ENCODE measurements at regions not wholly inside any gene's neighbourhood (a gene's known extent, or its start where the extent isn't known, plus 50 kb on each side); places are given as distances from the start of the nearest gene placed in this dataset.
A peak's percentile ranks its signal among the peaks of the same experiment; 100 is the strongest.

DNA sequence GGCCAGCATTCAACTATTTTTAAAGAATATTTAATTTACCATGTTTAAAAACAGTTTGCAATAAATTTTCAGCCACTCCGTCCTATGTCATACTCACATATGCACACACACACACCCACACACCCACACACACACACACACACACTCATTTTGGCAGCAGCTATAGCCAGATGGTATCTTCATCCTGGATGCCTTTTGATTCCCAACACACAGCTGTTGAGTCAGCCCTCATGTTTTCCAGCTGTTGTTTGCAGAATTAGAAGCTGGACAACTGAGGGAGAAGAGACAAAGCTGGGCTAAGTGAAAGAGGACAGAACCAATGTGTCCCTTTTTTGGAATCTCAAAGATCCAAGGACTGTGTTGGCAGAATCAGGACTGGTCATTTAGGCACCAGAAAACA, 80.0 kb upstream of the EGLN3 start:
- Mint-ChIP-seq H3K27me3 (ENCODE audit: insufficient read depth, low read depth) (peaks cover 2% of the 10 kb centered on the region), H3K27ac (no peak overlapping the region), H3K4me3 (no peak overlapping the region), H3K36me3 (no peaks in the 10 kb centered on the region), H3K4me1 (peaks cover 9% of the 10 kb centered on the region), H3K9me3 (peaks cover 2% of the 10 kb centered on the region)
- no peak for DNase-seq (ENCODE audit: low spot score)
- H3K9ac ChIP-seq, result no peak overlapping the region
- no peaks in the 10 kb centered on the region for H3K9me3 ChIP-seq (ENCODE audit: low read depth)
- H3K4me3 ChIP-seq, result no peak overlapping the region
- H3K79me2 ChIP-seq (ENCODE audit: low read depth), result no peaks in the 10 kb centered on the region
- H4K20me1 ChIP-seq (ENCODE audit: low read depth), result no peaks in the 10 kb centered on the region
- H3K36me3 ChIP-seq, result no peaks in the 10 kb centered on the region
- H3K27me3 ChIP-seq, result no peaks in the 10 kb centered on the region
- H3K27ac ChIP-seq, result no peak overlapping the region
- peaks cover 19% of the 10 kb centered on the region for H3K4me1 ChIP-seq
- peaks cover 10% of the 10 kb centered on the region for H3F3A ChIP-seq (ENCODE audit: low read depth)
- TF ChIP-seq EZH2phosphoT487 (IDR thresholded peaks at IDR 0.05), result no peak
- TF ChIP-seq CTCF (IDR thresholded peaks at IDR 0.05), result no peak
- no peak for TF ChIP-seq EZH2 (IDR thresholded peaks at IDR 0.05)
- H2AFZ ChIP-seq (replicated peaks), result no peak overlapping the region
- H3K4me2 ChIP-seq, result no peak overlapping the region

DNA sequence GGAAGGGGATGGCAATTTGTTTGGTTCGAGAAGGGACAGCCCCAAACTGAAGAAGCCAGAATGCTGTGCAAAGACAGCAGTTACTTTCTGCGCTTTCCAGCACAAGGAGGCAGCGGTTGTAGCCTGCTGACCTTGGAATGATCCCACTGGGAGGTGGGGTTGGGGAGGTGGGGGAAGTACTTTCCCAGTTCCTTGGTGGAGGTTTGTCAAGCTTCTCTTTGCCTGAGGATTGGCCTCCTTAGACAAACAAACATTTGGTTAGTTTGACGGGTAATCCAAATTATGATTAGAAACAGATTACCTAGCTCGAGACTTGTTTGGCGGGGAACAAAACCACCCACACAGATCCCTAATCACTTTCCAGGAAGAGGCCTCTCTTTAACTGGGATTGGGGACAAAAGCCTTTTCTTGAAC, 79.1 kb upstream of the EGLN3 start:
- Histone ChIP-seq H3K79me2 (ENCODE audit: low read depth) (no peaks in the 10 kb centered on the region), H3K9ac (no peak overlapping the region), H3K27me3 (no peaks in the 10 kb centered on the region), H3K4me1 (peaks cover 19% of the 10 kb centered on the region), H2AFZ (replicated peaks) (no peak overlapping the region), H4K20me1 (ENCODE audit: low read depth) (no peaks in the 10 kb centered on the region), H3K4me2 (peak overlapping the region; percentile 32), H3K27ac (no peak overlapping the region), H3K9me3 (ENCODE audit: low read depth) (no peaks in the 10 kb centered on the region), H3F3A (ENCODE audit: low read depth) (peaks cover 10% of the 10 kb centered on the region), H3K36me3 (no peaks in the 10 kb centered on the region), H3K4me3 (no peak overlapping the region)
- Mint-ChIP-seq H3K36me3 (no peaks in the 10 kb centered on the region), H3K4me3 (no peak overlapping the region), H3K4me1 (peaks cover 9% of the 10 kb centered on the region), H3K27me3 (ENCODE audit: insufficient read depth, low read depth) (peaks cover 2% of the 10 kb centered on the region), H3K9me3 (peaks cover 2% of the 10 kb centered on the region), H3K27ac (no peak overlapping the region)
- TF ChIP-seq EZH2 (IDR thresholded peaks at IDR 0.05), result no peak
- TF ChIP-seq EZH2phosphoT487 (IDR thresholded peaks at IDR 0.05), result no peak
- no peak for TF ChIP-seq CTCF (IDR thresholded peaks at IDR 0.05)
- peak; percentile 18 for DNase-seq (ENCODE audit: low spot score)

- DNase-seq (ENCODE audit: low spot score), result no peak
- TF ChIP-seq EZH2 (IDR thresholded peaks at IDR 0.05) (no peak), EZH2phosphoT487 (IDR thresholded peaks at IDR 0.05) (no peak)
- Mint-ChIP-seq H3K36me3 (no peaks in the 10 kb centered on the region), H3K27me3 (ENCODE audit: insufficient read depth, low read depth) (peaks cover 2% of the 10 kb centered on the region), H3K4me1 (peaks cover 15% of the 10 kb centered on the region), H3K4me3 (no peak overlapping the region), H3K9me3 (peaks cover 2% of the 10 kb centered on the region), H3K27ac (no peak overlapping the region)
- H3K9me3 ChIP-seq (ENCODE audit: low read depth), result no peaks in the 10 kb centered on the region
- no peak overlapping the region for H2AFZ ChIP-seq (replicated peaks)
- H3K79me2 ChIP-seq (ENCODE audit: low read depth), result no peaks in the 10 kb centered on the region
- H4K20me1 ChIP-seq (ENCODE audit: low read depth), result no peaks in the 10 kb centered on the region
- no peak overlapping the region for H3K4me2 ChIP-seq
- no peak overlapping the region for H3K9ac ChIP-seq
- no peak overlapping the region for H3K4me3 ChIP-seq
- H3F3A ChIP-seq (ENCODE audit: low read depth), result peaks cover 10% of the 10 kb centered on the region
- H3K27me3 ChIP-seq, result no peaks in the 10 kb centered on the region
- H3K36me3 ChIP-seq, result no peaks in the 10 kb centered on the region
- H3K27ac ChIP-seq, result no peak overlapping the region
- H3K4me1 ChIP-seq, result peaks cover 13% of the 10 kb centered on the region
These were observed 77.2 kb upstream of the EGLN3 start for GRCh38 chr14:34027990-34028495.

- Mint-ChIP-seq H3K4me3 (no peak overlapping the region), H3K27me3 (ENCODE audit: insufficient read depth, low read depth) (peaks cover 2% of the 10 kb centered on the region), H3K36me3 (no peaks in the 10 kb centered on the region), H3K27ac (no peak overlapping the region), H3K4me1 (peaks cover 15% of the 10 kb centered on the region), H3K9me3 (peaks cover 2% of the 10 kb centered on the region)
- TF ChIP-seq EZH2phosphoT487 (IDR thresholded peaks at IDR 0.05) (no peak), CTCF (IDR thresholded peaks at IDR 0.05) (no peak), EZH2 (IDR thresholded peaks at IDR 0.05) (no peak)
- no peak overlapping the region for H3K9ac ChIP-seq
- H3K79me2 ChIP-seq (ENCODE audit: low read depth), result no peaks in the 10 kb centered on the region
- H3K4me2 ChIP-seq, result no peak overlapping the region
- H3K27ac ChIP-seq, result no peak overlapping the region
- H2AFZ ChIP-seq (replicated peaks), result no peak overlapping the region
- H3K4me1 ChIP-seq, result peaks cover 13% of the 10 kb centered on the region
- no peaks in the 10 kb centered on the region for H3K9me3 ChIP-seq (ENCODE audit: low read depth)
- no peaks in the 10 kb centered on the region for H3K27me3 ChIP-seq
- no peak for DNase-seq (ENCODE audit: low spot score)
- H3F3A ChIP-seq (ENCODE audit: low read depth), result peaks cover 10% of the 10 kb centered on the region
- H4K20me1 ChIP-seq (ENCODE audit: low read depth), result no peaks in the 10 kb centered on the region
- no peak overlapping the region for H3K4me3 ChIP-seq
- no peaks in the 10 kb centered on the region for H3K36me3 ChIP-seq
These were observed 76.5 kb upstream of the EGLN3 start for GRCh38 chr14:34027130-34027989.
